HUDEP-2 (cell line): ENCODE measurements at regions not wholly inside any gene's neighbourhood (a gene's known extent, or its start where the extent isn't known, plus 50 kb on each side); places are given as distances from the start of the nearest gene placed in this dataset.
A peak's percentile ranks its signal among the peaks of the same experiment; 100 is the strongest.

ENCODE experiments used
- DNase-seq, 76 experiments: peaks; one replicate each; lab custom pipeline; 2025; ENCODE audit not compliant: unreplicated experiment in 76 of 76; lab: John Stamatoyannopoulos, UW

DNA sequence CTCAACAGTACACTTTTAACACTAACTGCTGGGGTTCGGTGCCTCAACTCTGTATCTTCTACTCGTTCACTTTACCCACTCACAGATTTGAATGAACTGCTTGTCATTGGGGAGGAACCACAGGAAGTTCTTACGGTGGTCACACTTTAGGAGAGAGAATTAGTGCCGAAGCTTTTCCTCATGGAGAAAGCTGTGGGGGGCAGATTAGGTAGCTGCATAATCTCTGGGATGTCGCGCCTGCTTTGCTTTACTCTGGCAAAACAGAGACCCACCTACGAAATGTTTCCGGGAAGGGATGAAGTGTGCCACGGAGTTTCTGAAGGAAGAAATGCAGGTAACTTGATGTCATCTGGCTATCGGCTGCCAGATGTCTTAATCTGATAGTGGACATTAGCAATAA is 949.7 kb upstream of the TENM3 start:
- DNase-seq: no peak

DNA sequence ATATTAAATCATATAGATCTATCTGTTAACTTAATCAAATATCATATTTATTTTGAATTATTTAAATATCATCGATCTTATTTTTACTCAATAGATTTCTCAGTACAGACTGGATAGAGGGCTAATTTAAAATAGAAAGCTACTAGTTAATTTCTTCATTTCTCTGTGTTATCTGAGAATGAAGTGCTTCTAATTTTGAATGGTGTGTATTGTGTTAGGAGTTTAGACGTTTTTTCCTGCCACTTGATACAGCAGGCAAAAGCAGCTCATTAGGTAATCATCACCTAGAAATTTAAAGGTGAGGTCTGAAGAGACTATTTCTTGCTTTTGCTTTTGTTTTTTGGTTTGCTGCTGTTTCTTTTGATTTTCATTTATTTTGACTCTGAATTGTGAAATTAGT is 948.8 kb upstream of the TENM3 start:
- no peak for DNase-seq

DNA sequence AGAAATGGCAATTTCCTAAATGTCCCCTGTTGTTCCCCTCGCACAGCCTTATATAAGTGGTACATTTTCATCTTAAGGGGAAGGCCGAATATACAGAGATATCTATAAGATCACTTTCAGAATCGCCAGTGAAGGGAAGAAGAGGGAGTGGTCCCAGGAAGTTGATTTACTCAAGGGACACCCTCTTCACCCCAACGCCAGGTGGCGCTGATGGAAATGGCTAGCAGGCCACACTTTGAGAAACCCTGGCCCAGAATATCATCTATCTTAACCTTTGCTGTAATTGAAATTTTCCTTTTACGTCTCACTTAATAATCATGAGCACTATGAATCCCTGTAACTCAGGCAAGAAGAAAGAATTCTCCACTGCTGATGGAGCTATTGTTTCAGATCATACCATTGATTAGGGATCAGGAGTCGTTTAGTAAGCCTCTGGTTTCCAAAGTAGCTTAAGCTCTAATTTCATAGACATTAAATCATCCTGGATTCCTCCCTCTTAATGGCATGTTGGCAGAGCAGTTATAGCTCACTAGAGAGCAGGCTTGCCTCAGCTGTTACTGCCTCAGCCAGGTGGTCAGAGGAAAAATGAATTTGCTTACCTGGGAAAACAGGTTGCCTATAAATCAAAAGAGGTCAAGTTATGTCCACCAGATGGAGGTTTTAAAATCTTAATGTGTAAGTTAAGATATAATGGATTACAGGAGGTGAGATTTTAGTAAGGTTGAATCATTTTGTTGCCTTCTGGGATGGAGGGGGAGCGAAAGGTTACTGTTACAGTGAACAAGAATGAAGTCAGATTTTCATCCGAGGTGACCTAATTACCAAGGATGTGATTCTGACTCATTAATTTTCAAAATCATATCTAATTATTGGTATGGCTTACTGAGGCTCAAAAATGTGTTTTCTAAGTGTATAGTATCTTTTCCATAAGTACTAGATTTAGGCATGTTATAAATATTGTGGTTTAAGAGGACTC is 941.2 kb upstream of the TENM3 start:
- DNase-seq: peak in 17 of 76 experiments; percentile 0 to 15 (median 2)

GRCh38 chr4:181307824-181308223 is 935.4 kb upstream of the TENM3 start:
- no peak for DNase-seq

DNA sequence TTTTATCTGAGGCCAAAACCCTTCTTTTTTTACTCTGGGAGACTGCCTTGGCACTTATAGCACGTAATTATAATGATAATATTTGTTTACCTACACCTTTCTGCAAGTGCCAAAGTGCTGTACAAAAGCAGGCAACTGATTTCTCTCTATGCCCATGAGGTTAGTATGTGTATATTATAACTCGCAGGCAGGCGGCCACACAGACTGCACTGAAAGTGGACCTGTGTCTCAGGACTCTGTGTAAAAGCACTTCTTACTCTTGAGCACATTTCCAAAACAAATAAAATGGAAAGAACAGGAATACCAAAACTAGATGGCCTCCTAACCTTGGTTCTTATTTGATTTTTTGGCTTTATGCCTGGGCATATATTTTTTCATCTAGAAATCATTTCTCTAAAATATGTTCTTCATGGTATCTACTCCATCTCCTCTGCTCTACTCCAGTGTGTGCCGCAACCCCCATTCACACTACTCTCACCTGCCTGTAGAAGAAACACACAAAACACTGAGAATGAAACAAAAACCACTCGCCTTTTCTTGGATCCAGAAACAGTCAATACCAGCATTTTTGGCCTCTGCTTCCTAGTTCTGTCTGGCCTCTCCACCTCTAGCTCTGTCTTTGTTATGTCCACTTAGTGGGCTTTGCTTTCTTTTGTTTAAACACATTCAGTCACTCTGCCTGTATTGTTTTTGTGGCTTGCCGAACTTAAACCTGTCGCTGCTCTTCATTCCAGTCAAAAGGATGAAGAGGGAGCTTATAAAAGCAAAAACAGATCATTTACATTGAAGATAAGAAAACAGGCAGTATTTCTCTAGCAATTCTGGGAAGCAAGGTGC is 934.5 kb upstream of the TENM3 start:
- DNase-seq: no peak

DNA sequence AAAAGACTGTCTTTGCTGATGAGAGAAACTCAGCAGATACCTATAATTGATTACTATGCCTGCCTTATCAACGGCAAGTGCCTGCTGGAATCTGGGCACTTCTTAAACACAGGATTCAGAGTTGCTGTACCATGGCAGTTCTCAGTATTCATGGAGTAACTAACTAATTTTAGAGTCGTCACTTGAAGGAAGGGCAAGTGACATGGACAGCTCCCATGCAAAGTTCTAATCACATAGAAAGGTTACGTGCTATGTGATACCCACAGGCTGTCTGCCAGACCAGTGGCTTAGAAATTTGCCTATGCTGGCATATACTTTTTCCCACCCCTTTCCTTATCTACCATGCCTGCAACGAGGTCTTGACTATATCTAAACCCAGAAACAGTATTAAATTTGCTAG is 931.1 kb upstream of the TENM3 start:
- DNase-seq: no peak

GRCh38 chr4:181319629-181320028 is 923.6 kb upstream of the TENM3 start:
- no peak for DNase-seq

DNA sequence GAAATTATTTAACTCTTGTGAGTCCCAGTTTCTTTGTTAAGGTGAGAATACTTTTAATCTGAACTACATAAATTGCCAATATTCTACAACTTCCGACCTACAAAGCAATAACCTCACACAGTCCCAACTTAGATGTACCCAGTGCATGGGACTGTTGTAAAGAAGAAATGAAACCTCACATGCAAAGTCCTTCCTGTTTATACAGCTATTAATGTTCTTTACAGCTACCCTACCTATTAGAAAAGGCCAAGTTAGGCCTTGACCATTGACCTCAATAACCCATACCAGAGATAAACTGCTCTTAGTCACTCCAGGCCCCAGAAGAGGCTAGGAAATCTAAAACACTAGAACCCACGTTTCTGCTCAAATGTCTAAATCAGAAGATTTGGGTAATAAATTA is 920.1 kb upstream of the TENM3 start:
- no peak for DNase-seq

DNA sequence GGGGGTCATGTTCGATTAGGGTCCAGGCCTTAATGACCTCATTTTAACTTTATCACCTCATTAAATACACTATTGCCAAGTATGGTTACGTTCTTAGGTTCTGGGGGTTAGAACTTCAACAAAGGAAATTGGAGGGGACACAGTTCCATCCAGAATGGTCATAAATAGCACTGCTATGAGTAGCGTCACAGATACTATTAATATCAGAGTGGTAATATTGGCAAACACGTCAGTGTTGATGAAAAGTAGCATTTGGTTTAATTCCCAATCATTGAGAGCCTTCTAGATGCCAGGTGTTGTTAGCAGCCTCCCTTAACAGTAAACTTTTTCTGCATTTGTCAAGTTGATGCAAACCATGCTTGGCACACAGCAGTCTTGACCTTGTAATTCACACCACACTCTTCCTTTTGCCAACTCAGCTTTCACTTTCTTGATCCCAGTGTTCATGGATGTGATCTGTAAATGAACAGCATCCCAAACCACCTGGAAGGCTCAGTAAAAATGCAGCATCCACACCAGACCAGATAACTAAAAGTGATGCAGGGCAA is 912.5 kb upstream of the TENM3 start:
- no peak for DNase-seq

- DNase-seq: no peak
Observed at GRCh38 chr4:181331214-181331613, 912.0 kb upstream of the TENM3 start.

- no peak for DNase-seq
Observed at GRCh38 chr4:181345931-181346330, 897.3 kb upstream of the TENM3 start.

DNA sequence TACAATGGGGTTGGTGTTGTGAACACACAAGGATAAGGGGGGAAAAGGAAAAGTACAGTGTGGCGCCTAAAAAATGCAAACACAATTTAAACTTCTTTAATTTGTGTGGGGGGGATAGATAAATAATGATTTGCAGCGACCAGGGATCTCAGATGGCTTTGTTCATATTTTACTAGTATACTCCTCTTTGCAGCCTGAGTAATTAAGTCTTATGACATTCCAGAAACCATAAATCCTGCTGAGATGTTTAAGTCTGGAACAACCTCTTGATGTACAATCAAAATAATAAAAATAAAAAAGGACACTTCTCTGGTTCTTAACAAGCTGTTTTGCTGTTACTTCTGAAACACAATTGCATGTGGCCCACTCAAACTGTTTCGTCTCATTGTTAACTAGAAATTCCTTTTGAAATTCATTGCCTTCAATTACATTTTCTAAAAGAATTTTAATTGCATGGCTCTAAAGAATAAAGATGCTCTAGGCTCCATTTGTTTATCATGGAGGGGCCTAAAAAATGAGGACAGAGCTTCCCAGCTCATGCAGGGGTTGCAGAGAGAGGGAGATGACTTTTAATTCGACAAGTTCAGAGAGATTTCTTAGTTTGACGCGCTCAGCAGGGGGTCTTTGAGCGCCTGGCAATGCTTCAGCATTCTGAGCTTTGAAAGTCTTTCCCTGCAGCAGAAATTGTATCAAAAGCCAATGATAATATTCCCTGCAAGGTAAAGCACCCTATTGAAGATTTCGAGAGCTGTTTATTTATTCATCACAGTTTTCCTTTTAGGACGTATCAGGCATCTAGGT is 892.4 kb upstream of the TENM3 start:
- DNase-seq: no peak

GRCh38 chr4:181364504-181364903 is 878.7 kb upstream of the TENM3 start:
- DNase-seq: no peak

- no peak for DNase-seq
Observed at GRCh38 chr4:181365671-181366070, 877.5 kb upstream of the TENM3 start.

GRCh38 chr4:181372014-181372413 is 871.2 kb upstream of the TENM3 start:
- DNase-seq: no peak

- DNase-seq: no peak
Observed at GRCh38 chr4:181376058-181376457, 867.1 kb upstream of the TENM3 start.

GRCh38 chr4:181388061-181388460 is 855.1 kb upstream of the TENM3 start:
- no peak for DNase-seq

DNA sequence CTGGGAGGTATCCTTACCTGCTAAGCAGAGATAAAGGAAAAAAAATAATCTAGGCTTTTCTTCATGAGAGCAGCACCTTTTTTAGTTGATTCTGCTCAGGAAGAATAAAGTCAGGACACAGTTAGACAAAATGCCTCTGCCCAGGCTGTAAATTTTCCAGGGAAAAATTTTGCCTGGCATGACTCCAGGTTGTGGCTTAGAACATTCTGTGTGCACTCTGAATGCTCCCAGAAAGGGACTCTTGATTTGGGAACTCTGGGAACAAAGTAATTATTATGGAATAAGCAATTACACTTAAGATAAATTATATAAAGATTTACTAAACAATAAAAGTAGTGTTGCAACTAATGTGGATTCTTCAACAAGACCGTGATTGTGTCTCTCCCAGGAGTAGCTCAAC is 826.2 kb upstream of the TENM3 start:
- DNase-seq: no peak

- DNase-seq: no peak
Observed at GRCh38 chr4:181418496-181418895, 824.7 kb upstream of the TENM3 start.

- DNase-seq: no peak
Observed at GRCh38 chr4:181420950-181421349, 822.3 kb upstream of the TENM3 start.
